ENCODE measurements at regions not wholly inside any gene's neighbourhood (a gene's known extent, or its start where the extent isn't known, plus 50 kb on each side); places are given as distances from the start of the nearest gene placed in this dataset.

DNA sequence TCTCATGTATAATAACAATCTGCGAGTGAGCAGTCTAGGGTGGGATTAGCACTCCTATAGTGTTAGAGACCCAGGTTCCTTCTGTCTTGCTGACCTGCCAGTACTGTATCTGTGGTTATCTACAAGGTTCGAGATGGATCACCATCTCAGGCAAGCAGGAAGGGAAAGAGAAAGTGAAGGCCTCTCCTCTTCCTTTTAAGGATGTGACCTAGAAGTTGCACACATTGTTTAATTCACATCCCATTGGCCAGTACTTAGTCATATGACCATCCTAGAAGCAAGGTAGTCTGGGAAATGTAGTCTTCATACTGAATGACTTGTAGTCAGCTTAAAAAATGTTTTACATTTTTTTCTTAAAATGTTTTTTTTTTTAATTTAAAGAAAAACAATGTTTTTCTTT is 168.6 kb downstream of the CARTPT start:
- Histone ChIP-seq H3K9ac (ENCODE audit: low read length) (no peak overlapping the region), H3K27ac (ENCODE audit: low read depth, low read length) (no peak overlapping the region), H3K4me3 (ENCODE audit: low read depth, low read length) (no peak overlapping the region), H3K9me3 (ENCODE audit: control insufficient read depth, insufficient read depth, low read depth, low read length) (no peaks in the 10 kb centered on the region; the same call in 1 of the 2 replicates), H3K27me3 (ENCODE audit: control insufficient read depth, insufficient read depth, low read length) (no peaks in the 10 kb centered on the region), H3K4me1 (ENCODE audit: control insufficient read depth, insufficient read depth, low read length) (peaks cover 13% of the 10 kb centered on the region; the same call in 1 of the 2 replicates), H3K36me3 (ENCODE audit: control insufficient read depth, insufficient read depth, low read length) (no peaks in the 10 kb centered on the region)

DNA sequence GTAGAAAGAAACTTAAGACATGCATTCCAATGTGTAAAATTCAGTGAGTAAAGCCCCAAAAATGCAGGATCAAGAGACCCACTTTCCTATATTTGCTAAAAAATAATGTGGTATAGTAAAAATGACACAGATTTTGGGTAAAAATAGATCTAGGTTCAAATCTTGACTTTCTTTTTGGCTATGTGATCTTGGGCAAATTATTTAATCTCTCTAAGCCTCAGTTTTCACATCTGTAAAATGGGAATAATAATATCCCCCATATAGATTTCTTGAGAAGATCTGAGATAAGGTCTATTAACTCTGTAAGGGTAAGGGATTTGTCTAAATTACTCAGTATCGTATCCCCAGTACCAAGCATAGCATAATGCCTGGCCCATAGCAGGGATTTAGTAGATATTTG is 172.3 kb downstream of the CARTPT start:
- H3K27ac ChIP-seq (ENCODE audit: low read depth, low read length) = no peak overlapping the region
- no peak overlapping the region for H3K4me3 ChIP-seq (ENCODE audit: low read depth, low read length)
- no peaks in the 10 kb centered on the region for H3K36me3 ChIP-seq (ENCODE audit: control insufficient read depth, insufficient read depth, low read length)
- H3K27me3 ChIP-seq (ENCODE audit: control insufficient read depth, insufficient read depth, low read length) = no peaks in the 10 kb centered on the region
- H3K9ac ChIP-seq (ENCODE audit: low read length) = no peak overlapping the region
- peaks cover 12% of the 10 kb centered on the region; the same call in 1 of the 2 replicates for H3K4me1 ChIP-seq (ENCODE audit: control insufficient read depth, insufficient read depth, low read length)
- peaks cover 5% of the 10 kb centered on the region; the same call in 1 of the 2 replicates for H3K9me3 ChIP-seq (ENCODE audit: control insufficient read depth, insufficient read depth, low read depth, low read length)

DNA sequence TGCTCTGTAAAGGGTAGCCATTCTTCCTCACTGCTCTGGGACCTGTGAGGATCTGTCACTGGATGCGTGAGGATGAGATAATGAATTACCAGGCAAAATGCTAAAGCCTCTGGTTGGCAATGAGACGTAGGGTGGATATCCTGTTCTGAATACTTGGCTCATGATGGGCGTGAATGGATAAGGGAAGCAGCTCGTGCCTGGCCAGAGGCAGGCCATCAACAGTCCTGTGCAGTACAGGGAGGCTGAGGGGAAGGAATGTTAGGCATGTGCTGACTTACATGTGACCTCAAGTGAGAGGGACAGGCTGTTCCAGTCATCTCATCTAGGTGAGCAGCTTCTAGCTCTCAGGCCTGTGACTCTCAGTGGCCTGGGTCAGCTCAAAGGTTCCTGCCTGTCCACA is 172.8 kb downstream of the CARTPT start:
- Histone ChIP-seq H3K4me1 (ENCODE audit: control insufficient read depth, insufficient read depth, low read length) (peaks cover 12% of the 10 kb centered on the region; the same call in 1 of the 2 replicates), H3K9ac (ENCODE audit: low read length) (no peak overlapping the region), H3K9me3 (ENCODE audit: control insufficient read depth, insufficient read depth, low read depth, low read length) (peaks cover 5% of the 10 kb centered on the region; the same call in 1 of the 2 replicates), H3K27me3 (ENCODE audit: control insufficient read depth, insufficient read depth, low read length) (no peaks in the 10 kb centered on the region), H3K36me3 (ENCODE audit: control insufficient read depth, insufficient read depth, low read length) (no peaks in the 10 kb centered on the region), H3K27ac (ENCODE audit: low read depth, low read length) (no peak overlapping the region), H3K4me3 (ENCODE audit: low read depth, low read length) (no peak overlapping the region)

DNA sequence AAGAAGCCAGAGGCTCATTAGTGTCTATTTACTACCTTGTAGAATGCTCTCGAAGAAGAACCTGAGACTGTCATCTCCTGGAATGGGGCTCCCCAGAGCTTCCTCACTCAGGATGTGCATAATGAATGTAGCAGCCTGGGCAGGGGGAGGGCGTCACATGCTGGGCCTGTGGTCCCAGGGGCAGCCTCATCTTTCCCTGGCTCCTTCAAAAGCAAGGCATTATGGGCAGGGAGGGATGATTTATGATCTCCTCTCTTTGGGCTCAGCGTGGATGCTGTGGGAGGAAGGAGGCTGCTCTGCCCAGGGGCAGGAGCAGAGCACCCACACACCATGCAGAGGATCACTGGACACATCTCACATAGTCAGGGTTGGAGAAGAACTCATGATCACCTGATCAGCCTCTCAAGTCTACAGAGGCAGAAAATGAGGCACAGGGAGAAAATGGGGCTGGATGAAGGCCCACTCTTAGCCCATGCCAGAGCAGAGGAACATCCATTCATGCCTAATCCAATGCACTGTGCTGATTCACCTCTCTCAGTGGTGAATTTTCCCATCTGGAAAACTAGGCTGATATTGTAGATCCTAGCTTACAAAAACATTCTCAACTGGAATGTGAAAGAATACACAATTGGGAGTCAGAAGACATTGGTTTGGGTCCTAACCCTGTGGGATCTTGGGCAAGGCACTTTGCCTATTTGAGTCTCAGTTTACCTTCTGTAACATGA is 173.7 kb downstream of the CARTPT start:
- Histone ChIP-seq H3K36me3 (ENCODE audit: control insufficient read depth, insufficient read depth, low read length) (no peaks in the 10 kb centered on the region), H3K4me3 (ENCODE audit: low read depth, low read length) (no peak overlapping the region), H3K27me3 (ENCODE audit: control insufficient read depth, insufficient read depth, low read length) (no peaks in the 10 kb centered on the region), H3K4me1 (ENCODE audit: control insufficient read depth, insufficient read depth, low read length) (peaks cover 12% of the 10 kb centered on the region; the same call in 1 of the 2 replicates), H3K9ac (ENCODE audit: low read length) (no peak overlapping the region), H3K9me3 (ENCODE audit: control insufficient read depth, insufficient read depth, low read depth, low read length) (peaks cover 5% of the 10 kb centered on the region; the same call in 1 of the 2 replicates), H3K27ac (ENCODE audit: low read depth, low read length) (no peak overlapping the region)

DNA sequence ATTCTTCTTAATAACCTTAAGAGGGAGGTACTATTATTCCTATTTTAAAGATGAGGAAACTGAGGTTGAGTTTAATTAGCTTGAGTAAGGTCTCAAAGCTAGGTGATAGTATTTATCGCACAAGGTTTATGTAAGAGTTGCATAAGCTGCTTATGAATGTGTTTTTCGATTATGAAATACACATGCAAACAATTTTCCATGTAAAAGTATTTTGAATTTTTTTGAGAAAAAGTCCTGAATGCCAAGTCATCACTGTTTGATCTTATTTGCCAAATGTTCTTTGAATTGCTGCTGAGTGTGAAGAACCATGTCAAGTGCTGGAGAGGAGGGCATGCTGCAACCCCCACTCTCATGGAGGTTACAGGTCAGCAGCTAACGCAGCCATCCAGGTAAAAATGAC is 174.4 kb downstream of the CARTPT start:
- Histone ChIP-seq H3K9ac (ENCODE audit: low read length) (no peak overlapping the region), H3K4me3 (ENCODE audit: low read depth, low read length) (no peak overlapping the region), H3K27me3 (ENCODE audit: control insufficient read depth, insufficient read depth, low read length) (no peaks in the 10 kb centered on the region), H3K27ac (ENCODE audit: low read depth, low read length) (no peak overlapping the region), H3K9me3 (ENCODE audit: control insufficient read depth, insufficient read depth, low read depth, low read length) (peaks cover 5% of the 10 kb centered on the region; the same call in 1 of the 2 replicates), H3K36me3 (ENCODE audit: control insufficient read depth, insufficient read depth, low read length) (no peaks in the 10 kb centered on the region), H3K4me1 (ENCODE audit: control insufficient read depth, insufficient read depth, low read length) (peaks cover 12% of the 10 kb centered on the region; the same call in 1 of the 2 replicates)

DNA sequence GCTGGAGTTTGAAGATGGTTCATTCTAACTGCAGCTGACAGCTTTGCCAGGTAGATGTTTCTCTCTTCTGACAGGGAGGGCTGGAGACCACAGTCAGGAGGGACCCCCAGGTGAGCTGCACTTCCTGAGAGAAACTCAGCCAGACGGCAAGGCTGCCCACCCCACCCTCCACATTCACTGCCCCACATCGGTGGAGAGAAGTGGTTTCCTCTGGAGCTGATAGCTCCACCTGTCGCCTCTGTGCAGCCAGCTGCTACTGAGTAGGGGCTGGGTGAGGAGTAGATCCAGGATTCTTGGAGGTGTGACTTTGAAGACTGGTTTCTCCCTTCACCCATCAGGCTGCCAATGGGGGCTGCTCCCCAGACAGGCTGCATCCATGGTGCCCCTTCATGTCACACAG is 175.0 kb downstream of the CARTPT start:
- no peak overlapping the region for H3K27ac ChIP-seq (ENCODE audit: low read depth, low read length)
- H3K9me3 ChIP-seq (ENCODE audit: control insufficient read depth, insufficient read depth, low read depth, low read length) = peaks cover 5% of the 10 kb centered on the region; the same call in 1 of the 2 replicates
- no peak overlapping the region for H3K9ac ChIP-seq (ENCODE audit: low read length)
- no peaks in the 10 kb centered on the region for H3K27me3 ChIP-seq (ENCODE audit: control insufficient read depth, insufficient read depth, low read length)
- H3K36me3 ChIP-seq (ENCODE audit: control insufficient read depth, insufficient read depth, low read length) = no peaks in the 10 kb centered on the region
- no peak overlapping the region for H3K4me3 ChIP-seq (ENCODE audit: low read depth, low read length)
- H3K4me1 ChIP-seq (ENCODE audit: control insufficient read depth, insufficient read depth, low read length) = peaks cover 12% of the 10 kb centered on the region; the same call in 1 of the 2 replicates

DNA sequence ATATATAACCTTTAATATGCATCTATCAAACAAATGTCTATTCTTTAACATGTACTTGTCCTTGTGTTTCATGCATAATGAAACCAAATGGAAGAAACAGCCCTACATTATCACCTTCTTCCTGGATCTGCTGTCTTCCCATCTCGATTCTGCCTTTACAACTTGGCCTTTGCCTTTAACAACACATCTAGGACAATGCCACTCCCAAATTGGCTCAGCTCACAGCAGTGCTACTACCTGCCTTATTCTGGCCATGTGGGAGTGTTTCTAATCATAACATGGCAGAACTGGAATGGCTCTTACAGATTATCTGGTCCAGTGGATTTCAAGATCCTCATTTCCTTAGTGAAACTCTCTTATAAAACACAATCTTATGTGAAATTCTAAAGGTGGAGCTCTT is 176.5 kb downstream of the CARTPT start:
- H3K36me3 ChIP-seq (ENCODE audit: control insufficient read depth, insufficient read depth, low read length) = no peaks in the 10 kb centered on the region
- H3K4me1 ChIP-seq (ENCODE audit: control insufficient read depth, insufficient read depth, low read length) = peaks cover 12% of the 10 kb centered on the region; the same call in 1 of the 2 replicates
- no peak overlapping the region for H3K4me3 ChIP-seq (ENCODE audit: low read depth, low read length)
- no peak overlapping the region for H3K9ac ChIP-seq (ENCODE audit: low read length)
- H3K27me3 ChIP-seq (ENCODE audit: control insufficient read depth, insufficient read depth, low read length) = no peaks in the 10 kb centered on the region
- H3K9me3 ChIP-seq (ENCODE audit: control insufficient read depth, insufficient read depth, low read depth, low read length) = peaks cover 5% of the 10 kb centered on the region; the same call in 1 of the 2 replicates
- H3K27ac ChIP-seq (ENCODE audit: low read depth, low read length) = no peak overlapping the region

DNA sequence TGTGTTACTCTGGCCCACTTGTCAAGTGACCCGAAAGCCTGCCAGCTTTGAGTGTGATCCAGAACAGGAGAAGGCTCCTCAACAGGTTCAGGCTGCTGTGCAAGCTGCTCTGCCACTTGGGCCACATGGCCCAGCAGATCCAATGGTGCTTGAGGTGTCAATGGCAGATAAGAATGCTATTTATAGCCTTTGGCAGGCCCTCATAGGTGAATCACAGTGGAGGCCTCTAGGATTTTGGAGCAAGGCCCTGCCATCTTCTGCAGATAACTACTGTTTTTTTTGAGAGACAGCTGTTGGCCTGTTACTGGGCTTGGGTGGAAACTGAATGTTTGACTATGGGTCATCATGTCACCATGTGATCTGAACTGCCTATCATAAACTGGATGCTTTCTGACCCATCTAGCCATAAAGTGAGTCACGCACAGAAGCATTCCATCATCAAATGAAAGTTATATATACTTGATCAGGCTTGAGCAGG is 180.8 kb downstream of the CARTPT start:
- H3K36me3 ChIP-seq (ENCODE audit: control insufficient read depth, insufficient read depth, low read length) = no peaks in the 10 kb centered on the region
- no peaks in the 10 kb centered on the region for H3K4me1 ChIP-seq (ENCODE audit: control insufficient read depth, insufficient read depth, low read length)
- no peak overlapping the region for H3K4me3 ChIP-seq (ENCODE audit: low read depth, low read length)
- no peaks in the 10 kb centered on the region for H3K27me3 ChIP-seq (ENCODE audit: control insufficient read depth, insufficient read depth, low read length)
- peaks cover 2% of the 10 kb centered on the region; the same call in 1 of the 2 replicates for H3K9me3 ChIP-seq (ENCODE audit: control insufficient read depth, insufficient read depth, low read depth, low read length)
- no peak overlapping the region for H3K27ac ChIP-seq (ENCODE audit: low read depth, low read length)
- H3K9ac ChIP-seq (ENCODE audit: low read length) = no peak overlapping the region

DNA sequence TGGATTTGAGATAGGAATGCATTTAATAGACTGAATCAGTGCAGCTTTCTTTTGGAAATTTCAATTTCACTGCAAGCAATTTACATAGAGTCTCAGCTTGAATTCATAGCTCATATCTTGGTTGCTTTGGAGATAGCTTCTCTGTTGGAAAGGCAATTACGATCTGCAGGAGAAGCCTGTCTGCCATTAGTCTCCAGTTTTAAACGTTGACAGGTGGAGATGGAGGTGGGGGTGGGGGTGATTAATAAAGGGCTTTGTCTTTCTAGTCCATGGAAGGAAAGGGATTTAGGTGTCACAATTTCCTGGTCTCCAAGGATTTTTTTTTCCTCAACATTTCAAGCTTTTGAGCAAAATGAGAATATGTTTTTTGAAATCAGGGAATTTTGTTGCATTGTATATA is 184.7 kb downstream of the CARTPT start:
- no peak overlapping the region for H3K9ac ChIP-seq (ENCODE audit: low read length)
- peaks cover 4% of the 10 kb centered on the region; the same call in 1 of the 2 replicates for H3K4me1 ChIP-seq (ENCODE audit: control insufficient read depth, insufficient read depth, low read length)
- H3K27ac ChIP-seq (ENCODE audit: low read depth, low read length) = no peak overlapping the region
- no peak overlapping the region for H3K4me3 ChIP-seq (ENCODE audit: low read depth, low read length)
- no peaks in the 10 kb centered on the region for H3K36me3 ChIP-seq (ENCODE audit: control insufficient read depth, insufficient read depth, low read length)
- H3K9me3 ChIP-seq (ENCODE audit: control insufficient read depth, insufficient read depth, low read depth, low read length) = peaks cover 7% of the 10 kb centered on the region; the same call in 1 of the 2 replicates
- H3K27me3 ChIP-seq (ENCODE audit: control insufficient read depth, insufficient read depth, low read length) = no peaks in the 10 kb centered on the region

DNA sequence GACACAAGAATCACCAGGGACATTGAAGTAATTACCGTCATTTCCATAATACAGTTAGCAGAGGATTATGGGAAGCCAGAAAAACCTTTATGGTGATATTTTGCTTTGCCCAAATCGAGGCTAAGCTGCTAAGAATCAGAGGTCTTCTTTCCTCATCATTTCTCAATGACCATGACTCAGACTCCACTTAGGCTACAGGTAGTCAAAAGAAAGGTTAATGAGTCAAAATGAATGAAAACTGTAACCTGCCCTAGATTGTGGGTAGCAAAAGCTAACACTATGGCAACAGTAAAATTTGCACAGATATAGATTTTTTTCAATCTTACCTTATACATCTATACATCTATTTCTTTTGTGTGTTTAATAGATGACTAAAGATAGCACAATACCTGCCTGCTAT is 185.8 kb downstream of the CARTPT start:
- H3K27ac ChIP-seq (ENCODE audit: low read depth, low read length) = no peak overlapping the region
- no peak overlapping the region for H3K9ac ChIP-seq (ENCODE audit: low read length)
- peaks cover 4% of the 10 kb centered on the region; the same call in 1 of the 2 replicates for H3K4me1 ChIP-seq (ENCODE audit: control insufficient read depth, insufficient read depth, low read length)
- no peaks in the 10 kb centered on the region for H3K27me3 ChIP-seq (ENCODE audit: control insufficient read depth, insufficient read depth, low read length)
- no peaks in the 10 kb centered on the region for H3K36me3 ChIP-seq (ENCODE audit: control insufficient read depth, insufficient read depth, low read length)
- H3K9me3 ChIP-seq (ENCODE audit: control insufficient read depth, insufficient read depth, low read depth, low read length) = peaks cover 7% of the 10 kb centered on the region; the same call in 1 of the 2 replicates
- H3K4me3 ChIP-seq (ENCODE audit: low read depth, low read length) = no peak overlapping the region

Measured in HUES6 (cell line).